ENCODE measurements at regions not wholly inside any gene's neighbourhood (a gene's known extent, or its start where the extent isn't known, plus 50 kb on each side); places are given as distances from the start of the nearest gene placed in this dataset.
A peak's percentile ranks its signal among the peaks of the same experiment; 100 is the strongest.
"Not testable (repeated sequence)": the region's sequence is repeated elsewhere in the genome, so short reads cannot be mapped to it uniquely, and the experiment has no call there.

DNA sequence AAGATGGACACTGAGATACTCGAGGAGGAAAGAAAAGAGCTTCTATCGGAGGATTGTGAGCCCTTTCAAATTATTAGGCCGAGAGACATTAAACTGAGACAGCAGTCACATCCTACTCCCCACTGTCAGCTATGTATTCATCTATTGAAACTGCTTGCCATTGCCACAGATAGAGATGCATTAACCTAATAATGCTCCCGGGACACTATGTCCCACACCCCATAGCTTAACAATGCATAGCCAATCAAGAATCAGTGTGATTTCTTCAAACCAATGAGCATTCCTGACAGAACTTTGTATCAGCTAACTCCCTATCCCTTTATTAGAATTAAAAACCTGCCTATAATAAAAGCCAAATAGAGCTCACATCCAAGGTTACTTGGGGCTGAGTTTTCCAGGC, 118.1 kb upstream of the NEIL3 start:
- no peak for DNase-seq

DNA sequence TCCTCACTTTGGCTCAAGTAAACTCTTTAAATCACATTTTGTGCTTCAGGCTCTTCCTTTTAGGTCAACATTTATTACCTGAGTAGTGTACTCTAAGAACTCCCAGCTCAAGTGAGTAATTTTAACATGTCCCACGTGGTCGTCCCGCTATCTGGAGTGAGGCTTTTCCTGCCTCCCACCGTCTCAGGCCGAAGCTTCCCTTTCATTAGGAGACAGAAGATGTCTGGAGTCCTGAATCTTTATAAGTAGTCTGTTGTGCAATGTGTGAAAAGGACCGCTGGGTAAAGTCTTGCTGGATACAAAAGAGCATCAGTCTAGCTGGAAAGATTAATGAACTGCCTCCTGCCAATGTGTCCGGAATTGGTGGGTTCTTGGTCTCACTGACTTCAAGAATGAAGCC, 117.7 kb upstream of the NEIL3 start:
- DNase-seq: no peak

DNA sequence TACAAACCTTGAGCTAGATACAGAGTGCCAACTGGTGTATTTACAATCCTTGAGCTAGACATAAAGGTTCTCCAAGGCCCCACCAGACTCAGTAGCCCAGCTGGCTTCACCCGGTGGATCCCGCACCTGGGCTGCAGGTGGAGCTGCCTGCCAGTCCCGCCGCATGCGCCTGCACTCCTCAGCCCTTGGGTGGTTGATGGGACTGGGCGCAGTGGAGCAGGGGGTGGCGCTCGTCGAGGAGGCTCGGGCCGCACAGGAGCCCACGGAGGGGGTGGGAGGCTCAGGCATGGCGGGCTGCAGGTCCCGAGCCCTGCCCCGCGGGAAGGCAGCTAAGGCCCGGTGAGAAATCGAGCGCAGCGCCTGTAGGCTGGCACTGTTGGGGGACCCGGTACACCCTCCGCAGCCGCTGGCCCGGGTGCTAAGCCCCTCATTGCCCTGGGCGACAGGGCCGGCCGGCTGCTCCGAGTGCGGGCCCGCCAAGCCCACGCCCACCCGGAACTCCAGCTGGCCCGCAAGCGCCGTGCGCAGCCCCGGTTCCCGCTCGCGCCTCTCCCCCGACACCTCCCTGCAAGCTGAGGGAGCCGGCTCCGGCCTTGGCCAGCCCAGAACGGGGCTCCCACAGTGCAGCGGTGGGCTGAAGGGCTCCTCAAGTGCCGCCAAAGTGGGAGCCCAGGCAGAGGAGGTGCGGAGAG, 116.5 kb upstream of the NEIL3 start:
- DNase-seq: not testable (repeated sequence)

DNA sequence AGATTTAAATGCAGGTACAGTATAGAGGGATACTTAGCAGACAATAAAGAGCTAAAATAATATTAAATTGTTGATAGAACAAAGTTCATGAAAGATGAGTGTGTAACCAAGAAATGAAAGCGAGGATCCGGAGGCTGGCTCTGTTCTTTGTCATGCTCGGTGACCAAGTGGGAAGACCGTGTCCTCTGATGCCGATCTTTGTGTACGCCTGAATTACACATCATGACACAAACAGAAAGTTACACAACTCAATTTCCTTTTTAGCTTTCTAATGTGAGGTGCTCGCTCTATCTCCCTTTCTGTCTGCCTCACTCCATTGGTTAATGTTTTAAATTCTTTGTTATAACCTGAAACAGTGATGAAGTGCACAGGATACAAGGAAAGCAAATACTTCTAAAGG, 114.8 kb upstream of the NEIL3 start:
- DNase-seq: no peak

DNA sequence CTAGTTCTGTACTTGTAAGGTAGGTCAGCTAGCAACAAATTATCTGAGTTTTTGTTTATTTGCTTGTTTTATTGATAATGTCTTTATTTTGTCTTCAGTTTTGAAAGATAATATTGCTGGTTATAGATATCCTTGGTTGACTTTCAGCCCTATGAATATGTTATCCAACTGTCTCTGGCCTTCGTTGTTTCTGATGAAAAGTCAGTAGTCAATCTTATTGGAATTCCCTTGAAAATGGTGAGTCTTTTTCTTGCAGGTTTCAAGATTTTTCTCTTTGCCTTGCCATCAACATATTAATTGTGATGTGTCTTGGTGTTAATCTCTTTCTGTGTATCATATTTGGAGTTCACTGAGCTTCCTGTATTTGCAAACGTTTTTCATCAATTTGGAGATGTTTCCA, 113.1 kb upstream of the NEIL3 start:
- DNase-seq: no peak

DNA sequence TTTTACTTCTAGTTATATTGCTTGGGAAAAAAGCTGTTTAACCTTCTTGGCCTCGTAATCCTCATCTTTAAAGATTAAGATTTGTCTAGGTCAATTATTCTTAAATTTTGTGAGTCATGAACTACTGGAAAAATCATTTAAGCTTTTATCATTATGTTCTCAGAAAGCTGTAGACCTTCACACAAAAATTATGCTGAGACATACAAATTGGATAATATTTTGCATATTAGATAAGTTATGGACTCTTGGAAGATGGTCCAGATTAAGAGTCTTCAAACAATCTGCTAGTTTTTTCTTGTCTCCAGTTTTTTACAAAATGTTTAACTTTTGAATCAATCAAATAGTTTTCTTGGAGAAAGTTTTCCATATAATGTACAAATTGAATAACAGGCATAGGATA, 108.1 kb upstream of the NEIL3 start:
- no peak for DNase-seq

DNA sequence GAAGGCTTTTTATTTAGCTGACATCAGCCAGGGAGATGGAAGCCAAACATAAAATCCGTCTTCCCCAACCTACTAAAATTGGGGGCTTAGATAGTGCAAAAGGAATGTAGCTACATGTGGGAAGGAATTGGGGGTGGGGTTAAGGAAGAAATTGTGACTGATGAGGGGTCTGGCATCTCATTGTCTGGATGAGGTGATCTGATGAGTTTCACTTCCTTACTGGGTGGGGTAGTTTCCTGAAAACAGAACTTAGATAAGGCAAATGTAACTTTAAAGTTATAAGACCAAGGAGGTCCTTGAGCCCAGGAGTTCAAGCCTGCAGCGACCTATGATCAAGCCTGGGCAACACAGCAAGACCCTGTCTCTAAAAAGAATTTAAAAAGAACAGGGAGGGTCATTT, 105.5 kb upstream of the NEIL3 start:
- DNase-seq: no peak

DNA sequence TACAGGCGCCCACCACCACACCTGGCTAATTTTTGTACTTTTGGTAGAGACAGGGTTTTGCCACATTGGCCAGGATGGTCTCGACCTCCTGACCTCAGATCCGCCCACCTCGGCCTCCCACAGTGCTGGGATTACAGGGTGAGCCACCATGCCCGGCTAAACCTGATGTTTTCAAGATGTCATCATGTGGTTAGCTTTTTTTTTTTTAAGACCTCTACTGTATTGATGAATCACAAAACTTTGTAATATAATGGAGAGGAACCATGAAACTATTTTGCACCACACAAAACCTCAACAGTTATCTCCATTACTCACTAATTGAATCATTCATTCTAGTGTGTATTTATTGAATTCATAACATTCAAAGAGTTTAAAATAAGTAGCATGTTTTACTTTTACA, 94.7 kb upstream of the NEIL3 start:
- DNase-seq: no peak

DNA sequence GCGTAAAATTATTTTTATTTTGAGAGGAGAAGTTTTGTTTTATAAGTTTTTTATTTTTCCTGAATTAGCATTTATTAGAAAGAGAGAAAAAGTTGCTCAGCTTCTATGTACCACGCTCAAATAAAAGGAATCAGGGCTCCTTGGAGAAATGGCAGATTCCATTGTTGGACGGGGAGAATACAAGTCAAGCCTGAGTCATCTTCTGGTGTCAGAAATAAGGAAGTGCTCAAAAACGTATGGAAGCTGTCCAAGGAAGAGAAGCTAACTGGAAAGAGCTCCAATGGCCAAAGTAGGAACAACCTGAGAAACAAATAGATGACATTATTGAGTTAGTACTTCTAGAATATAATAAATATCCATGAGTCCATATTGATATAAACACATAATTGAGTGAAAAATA, 89.3 kb upstream of the NEIL3 start:
- no peak for DNase-seq

DNA sequence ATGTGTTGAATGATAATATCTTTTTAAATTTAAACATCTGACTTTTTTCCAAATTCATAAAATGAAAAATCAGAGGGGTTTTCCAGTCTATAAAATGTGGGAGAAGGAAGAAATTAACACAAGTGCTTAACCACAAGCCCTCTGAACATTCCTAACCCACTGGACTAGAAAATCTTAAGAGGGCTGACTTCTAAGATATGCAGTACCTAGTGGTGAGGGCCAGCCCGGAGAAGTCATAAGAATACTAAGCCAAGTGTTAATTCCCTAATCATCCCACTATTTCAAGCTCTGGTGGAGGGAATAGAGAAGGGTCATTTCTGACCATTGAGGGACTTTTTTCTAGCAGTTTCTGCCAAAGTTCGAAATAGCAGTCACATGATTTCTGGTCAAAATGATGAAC, 86.9 kb upstream of the NEIL3 start:
- DNase-seq: no peak

DNA sequence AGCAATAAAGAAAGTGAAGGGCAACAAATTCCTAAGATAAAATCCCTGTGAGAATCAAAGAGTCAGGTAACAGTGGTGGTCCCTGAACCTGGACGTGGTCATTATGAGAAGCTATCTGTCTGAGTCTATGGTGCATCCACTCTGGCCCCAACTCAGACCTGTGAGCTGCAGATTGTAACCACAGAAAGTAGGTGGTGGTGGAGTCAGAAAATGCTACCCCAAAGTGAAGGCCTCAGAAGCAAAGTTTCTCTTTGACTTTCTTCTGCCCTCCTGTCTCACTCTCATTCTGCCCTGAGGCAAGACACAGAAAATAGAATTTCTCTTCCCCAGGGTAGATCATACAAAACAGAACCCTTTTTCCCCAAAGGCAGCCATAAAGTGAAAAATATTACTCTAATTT, 84.1 kb upstream of the NEIL3 start:
- no peak for DNase-seq

DNA sequence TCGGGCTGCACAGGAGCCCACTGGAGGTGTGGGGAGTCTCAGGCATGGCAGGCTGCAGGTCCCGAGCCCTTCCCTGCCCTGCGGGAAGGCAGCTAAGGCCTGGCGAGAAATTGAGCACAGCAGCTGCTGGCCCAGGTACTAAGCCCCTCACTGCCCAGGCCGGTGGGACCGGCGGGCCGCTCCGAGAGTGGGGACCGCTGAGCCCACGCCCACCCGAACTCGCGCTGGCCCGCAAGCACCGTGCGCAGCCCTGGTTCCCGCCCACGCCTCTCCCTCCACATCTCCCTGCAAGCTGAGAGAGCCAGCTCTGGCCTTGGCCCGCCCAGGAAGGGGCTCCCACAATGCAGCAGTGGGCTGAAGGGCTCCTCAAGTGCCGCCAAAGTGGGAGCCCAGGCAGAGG, 82.0 kb upstream of the NEIL3 start:
- DNase-seq: no peak

DNA sequence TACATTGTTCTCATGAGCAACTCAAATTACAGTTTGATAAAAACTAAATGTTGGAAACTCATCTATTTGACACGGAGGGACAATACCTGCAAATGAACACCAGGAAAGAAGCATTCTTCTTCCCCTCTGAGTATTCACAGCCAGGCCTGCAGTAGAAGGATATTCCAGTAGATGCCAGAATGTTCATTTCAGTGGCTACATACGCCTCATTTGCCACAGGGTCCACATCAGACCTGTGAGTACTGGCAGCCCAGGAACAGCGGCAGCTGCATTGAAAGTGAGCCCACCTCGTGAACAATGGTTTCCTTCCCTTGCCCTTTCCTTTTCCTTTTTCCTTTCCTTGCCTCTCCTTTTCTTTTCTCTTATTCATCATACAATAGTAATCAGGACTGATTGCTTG, 81.1 kb upstream of the NEIL3 start:
- no peak for DNase-seq

DNA sequence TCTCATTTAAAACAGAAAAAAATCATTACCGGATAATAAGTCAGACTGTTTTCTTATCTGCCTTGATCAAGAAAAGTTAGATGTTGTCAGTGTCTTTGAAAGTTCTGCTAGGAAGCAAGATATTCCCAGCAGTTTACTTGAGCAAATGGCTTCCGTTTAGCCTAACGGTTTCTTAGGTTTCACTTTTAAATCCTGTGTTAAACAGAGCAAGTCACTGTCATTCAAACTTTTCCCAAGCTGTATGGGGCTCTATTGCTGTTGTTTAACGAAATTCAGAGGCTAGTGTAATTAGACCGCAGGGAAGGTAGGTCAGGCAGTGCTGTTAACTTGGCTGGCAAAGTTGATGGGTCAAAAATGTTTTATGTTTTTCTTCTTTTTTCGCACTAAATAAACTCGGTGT, 80.3 kb upstream of the NEIL3 start:
- no peak for DNase-seq

DNA sequence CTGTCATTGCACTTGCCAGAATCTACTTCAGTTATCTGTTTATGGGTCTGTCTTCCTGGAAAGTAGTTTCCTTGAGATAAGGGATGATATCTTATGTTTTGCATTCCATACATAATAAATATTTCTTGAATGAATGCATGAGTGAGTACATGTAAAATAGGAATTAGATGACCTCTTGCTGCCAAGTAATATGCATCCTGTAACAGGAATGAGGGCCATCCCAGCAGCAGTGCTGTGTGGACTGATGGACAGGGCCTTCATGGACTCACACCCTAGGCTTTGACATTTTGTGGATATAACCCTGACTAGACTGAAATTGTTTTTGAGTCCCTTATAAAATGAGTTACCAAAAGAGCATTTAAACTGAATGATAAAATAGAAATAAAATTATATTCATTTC, 77.2 kb upstream of the NEIL3 start:
- no peak for DNase-seq

DNA sequence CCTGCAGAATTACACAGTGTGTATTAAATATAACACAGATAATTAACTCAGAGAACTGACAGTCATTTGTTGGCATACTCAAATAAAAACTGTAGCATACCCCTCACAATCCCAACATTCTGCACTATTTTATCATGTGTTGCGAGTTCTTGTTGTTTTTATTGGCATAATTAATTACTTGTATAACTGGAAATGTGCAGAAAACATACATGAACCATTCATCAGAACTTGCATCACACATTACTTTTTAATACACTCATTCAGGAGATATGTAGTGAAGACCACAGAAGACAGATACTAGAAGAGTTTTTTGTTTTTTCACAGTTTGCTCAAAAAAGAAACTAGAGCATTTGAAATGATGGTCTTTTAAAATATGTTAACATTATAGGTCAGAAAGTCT, 74.6 kb upstream of the NEIL3 start:
- DNase-seq: no peak

DNA sequence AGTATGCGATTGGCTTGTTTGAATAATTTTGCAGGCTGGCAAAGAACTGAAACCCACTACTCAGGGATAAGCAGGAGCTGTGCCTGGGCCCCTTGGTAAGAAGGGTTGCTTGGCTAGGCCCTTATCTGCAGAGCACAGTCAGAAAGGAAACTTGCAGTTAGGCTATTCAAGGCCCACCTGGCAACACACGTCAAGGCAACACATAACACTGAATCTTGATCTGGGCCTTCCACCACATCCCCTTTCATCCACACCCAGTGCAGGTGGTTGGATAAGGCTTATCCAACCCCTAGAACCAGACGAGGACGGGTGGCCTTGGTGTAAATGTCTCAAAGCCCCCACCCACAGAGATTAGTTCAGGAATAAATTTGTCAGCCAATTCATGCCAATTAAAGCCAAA, 72.8 kb upstream of the NEIL3 start:
- no peak for DNase-seq

DNA sequence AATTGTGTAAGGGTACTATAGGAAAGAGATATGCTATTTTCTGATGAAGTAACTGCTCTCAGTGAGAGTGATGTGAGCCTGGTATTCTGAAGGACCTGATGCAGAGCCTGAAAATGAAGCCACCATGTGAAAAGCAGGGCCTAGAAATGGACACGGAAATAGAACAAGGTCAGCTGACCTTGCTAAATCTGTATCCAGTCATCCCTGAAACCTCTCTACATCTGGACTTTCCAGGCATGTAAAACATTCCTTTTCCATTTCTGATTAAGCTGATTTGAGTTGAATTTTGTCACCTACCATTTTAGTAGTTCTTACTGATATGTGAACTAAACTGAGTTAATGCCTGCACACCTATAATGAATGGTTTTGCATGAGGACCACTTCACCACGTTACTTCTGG, 72.4 kb upstream of the NEIL3 start:
- DNase-seq: no peak

DNA sequence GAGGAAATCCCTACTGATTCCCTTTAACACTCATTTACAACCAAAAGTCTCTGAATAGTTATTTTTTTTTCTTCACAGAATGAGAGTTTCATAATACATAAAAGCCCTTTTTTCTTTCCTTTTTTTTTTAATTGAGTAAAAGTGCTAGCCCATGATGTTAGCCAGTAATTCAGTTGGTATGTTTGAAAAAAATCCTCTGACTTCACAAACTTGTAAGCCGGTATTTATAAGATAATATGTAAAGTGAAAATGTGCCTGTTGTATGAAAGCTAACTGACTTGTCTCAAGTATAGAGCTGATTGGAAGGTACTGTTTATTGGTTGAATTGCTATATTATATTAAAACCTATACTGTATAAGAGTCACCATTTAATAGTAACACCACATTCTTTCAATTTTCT, 70.2 kb upstream of the NEIL3 start:
- DNase-seq: no peak

DNA sequence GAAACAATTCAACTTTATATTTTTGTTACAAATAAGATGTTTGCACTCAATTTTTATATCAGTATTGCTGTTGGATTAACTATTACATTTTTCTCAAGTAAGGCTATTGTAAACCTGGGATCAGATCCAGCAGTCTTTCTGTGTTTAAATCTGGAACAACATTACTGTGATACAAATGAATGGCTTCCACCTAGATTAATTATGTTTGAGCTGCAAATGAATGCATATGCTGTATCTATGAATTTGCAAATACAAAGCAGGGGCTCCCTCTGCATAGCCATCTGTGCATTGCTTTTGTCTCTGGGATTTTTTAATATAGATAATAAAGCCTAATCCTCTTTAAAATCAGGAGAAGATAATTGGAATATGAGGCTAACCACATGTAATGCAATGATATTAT, 69.8 kb upstream of the NEIL3 start:
- peak; percentile 1 for DNase-seq

DNA sequence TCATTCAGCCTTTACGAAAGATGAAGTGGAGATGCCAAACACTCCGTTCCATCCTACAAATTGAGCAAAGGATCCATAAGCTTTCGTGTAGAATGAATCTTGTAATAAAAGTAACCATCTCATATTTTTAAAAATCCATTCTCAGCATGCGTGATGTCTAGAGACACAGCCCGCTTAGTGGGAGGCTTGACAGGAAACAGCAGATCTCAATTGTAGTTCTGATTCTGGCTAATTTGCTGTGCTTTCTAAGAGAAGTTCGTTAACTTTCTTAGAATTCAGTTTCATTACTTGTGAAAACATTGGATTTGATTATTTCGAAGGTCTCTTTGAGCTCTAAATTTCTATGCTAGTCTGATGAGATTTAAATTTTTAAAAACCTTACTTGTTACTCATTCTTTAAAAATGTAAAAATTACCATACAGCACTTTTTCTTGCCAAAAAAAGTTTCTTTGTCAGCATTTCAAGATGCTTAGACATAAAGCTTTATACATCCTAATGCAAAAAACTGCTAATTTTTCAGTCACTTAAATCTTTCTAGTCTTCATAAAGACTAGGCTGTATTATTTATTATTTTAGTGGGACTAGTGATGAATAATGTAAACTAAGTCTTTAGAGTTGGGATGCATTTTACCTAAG, 66.9 kb upstream of the NEIL3 start:
- DNase-seq: no peak

DNA sequence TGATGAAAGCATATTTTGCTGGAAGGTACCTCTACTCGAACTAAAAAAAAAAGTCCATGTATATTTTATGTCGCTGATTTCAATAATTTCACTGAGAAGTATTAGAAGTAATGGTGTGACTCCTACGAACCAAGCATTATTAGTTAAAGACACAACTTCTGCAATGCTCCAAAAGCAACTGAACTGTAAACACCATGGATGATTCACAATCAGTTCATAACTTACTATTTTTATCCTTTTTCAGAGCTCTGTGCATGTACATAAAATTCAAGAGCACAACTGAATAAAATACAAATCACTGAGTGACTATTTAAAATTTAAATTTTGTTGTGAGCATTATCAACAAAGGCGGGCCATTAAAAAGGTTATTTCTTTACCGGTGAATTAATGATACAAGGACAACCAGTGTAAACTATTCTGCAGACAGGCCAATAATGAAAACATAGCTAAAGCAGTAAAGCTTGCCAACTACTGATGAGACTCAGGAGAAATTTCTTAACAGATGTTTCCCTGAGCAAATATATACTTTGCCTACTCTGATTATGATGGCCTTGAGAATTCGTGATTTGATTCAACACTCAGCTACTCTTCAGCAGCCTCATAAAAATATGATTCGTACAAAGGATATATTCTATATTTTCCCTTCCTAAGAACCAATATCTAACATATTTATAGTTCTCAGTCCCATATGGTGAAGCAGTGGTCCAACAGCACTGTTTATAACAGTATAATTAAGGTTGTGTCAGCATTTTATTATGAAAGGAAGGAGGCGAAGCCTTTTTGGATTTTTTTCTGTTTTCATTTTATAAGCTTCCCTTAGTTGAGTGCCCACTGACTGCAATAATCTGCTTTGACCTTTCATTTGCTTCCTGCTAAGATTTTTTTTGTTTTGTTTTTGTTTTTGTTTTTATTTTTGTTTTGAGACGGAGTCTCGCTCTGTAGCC, 62.8 kb upstream of the NEIL3 start:
- no peak for DNase-seq

DNA sequence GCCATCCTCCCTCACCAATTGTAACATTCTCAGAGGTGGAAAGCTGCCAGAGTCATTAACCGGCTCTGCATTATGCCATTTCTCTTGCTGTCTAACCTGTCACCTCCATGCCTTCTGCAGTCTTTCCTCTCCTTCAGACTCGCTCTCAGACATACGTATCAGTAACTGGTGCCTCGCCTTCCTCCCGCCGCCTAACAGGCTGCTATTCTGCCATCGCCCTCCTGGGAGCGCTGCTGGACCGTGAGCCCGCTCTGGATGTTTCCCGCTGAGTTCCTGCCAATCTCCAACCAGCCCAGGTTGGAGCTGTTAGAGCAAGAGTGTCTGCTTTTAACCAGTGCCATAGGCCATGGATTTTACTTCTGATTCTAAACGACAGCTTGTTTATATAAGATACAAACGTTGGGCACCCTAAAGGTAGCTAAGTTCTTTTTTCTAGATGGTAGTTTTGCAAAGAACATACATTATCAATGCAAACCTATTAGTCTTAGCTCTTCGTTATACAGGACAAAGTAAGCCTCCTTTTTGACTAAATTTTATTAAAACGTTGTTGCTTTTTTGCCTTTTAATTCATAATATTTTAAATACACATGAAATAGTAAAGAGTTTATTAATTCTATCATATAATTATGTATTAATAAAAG, 59.5 kb upstream of the NEIL3 start:
- DNase-seq: peak; percentile 52

DNA sequence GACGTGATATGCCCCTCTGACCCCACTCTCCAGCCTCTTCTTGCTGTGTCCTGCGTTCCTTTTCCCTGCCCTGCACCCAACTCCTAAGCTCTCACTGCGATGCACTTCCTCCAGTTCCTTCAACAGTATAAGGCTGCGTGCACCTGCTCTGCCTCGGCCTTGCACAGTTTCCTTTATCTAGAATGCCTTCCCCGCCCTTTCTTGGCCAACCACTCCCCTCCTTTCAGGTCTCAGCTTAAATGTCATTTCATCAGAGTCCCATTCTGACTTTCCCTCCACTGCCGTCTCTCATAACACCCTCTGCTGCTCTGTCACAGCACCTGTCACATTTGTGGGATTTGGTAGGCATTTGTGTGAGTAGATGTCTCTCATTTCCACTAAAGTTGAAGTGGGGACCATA, 58.4 kb upstream of the NEIL3 start:
- DNase-seq: no peak
